ENCODE measurements at regions not wholly inside any gene's neighbourhood (a gene's known extent, or its start where the extent isn't known, plus 50 kb on each side); places are given as distances from the start of the nearest gene placed in this dataset.
"Not testable (repeated sequence)": the region's sequence is repeated elsewhere in the genome, so short reads cannot be mapped to it uniquely, and the experiment has no call there.

GRCh38 chr5:168142402-168142801 lies 149.0 kb upstream of the WWC1 start (continued):
- TF ChIP-seq ZNF232 (CRISPR knock-in tag; IDR thresholded peaks at IDR 0.05; ENCODE audit: borderline replicate concordance): no peak

- H3K27me3 ChIP-seq (ENCODE audit: control insufficient read depth in 1 of 2, insufficient read depth in 2 of 2, low read length in 2 of 2); FAIRE-seq; H3K9ac ChIP-seq (ENCODE audit: insufficient read depth, low read depth, low read length); CTCF ChIA-PET (ENCODE audit: low intra/inter-chr PET ratio, low total read pairs); H3K27ac ChIP-seq (ENCODE audit: extremely low read length, insufficient read depth, low read length); in situ Hi-C loops (cut with HindIII; ENCODE audit: extremely low pct_ligation_motif_present, low pct_unique_long_range_greater_than_20kb); BruUV-seq (replicated peaks); H3K79me2 ChIP-seq (ENCODE audit: insufficient read depth, low read length); intact Hi-C loops (cut with micrococcal nuclease; ENCODE audit: unreplicated experiment); POLR2A ChIA-PET; DNase-seq (ENCODE audit: low spot score); H4K20me1 ChIP-seq (ENCODE audit: insufficient read depth, low read length); ATAC-seq; H3K36me3 ChIP-seq (replicated peaks in 1 of 2; ENCODE audit: control insufficient read depth in 1 of 2, insufficient read depth in 2 of 2, low read length in 2 of 2); H3K9me3 ChIP-seq (ENCODE audit: low read length); H3K4me3 ChIP-seq (replicated peaks in 1 of 3; ENCODE audit: insufficient read depth in 1 of 3, low read depth in 2 of 3, low read length in 3 of 3); H3K4me2 ChIP-seq (ENCODE audit: low read depth, low read length); H3K4me1 ChIP-seq (ENCODE audit: insufficient read depth, low read length); H2AFZ ChIP-seq (ENCODE audit: low read length): not testable (repeated sequence)
- WGBS (ENCODE audit: low lambda C conversion rate): 35% methylated on average over 7 of the region's 7 CpGs
These were observed 147.9 kb upstream of the WWC1 start for GRCh38 chr5:168143521-168143920.

GRCh38 chr5:168147106-168147505 lies 144.3 kb upstream of the WWC1 start:
- Histone ChIP-seq H3K79me2 (ENCODE audit: insufficient read depth, low read length) (no peaks in the 10 kb centered on the region), H3K9ac (ENCODE audit: insufficient read depth, low read depth, low read length) (no peak overlapping the region), H2AFZ (ENCODE audit: low read length) (no peak overlapping the region), H4K20me1 (ENCODE audit: insufficient read depth, low read length) (no peaks in the 10 kb centered on the region), H3K4me1 (ENCODE audit: insufficient read depth, low read length) (no peaks in the 10 kb centered on the region), H3K4me3 (replicated peaks in 1 of 3; ENCODE audit: insufficient read depth in 1 of 3, low read depth in 2 of 3, low read length in 3 of 3) (no peak overlapping the region), H3K9me3 (ENCODE audit: low read length) (no peaks in the 10 kb centered on the region), H3K36me3 (replicated peaks in 1 of 2; ENCODE audit: control insufficient read depth in 1 of 2, insufficient read depth in 2 of 2, low read length in 2 of 2) (no peaks in the 10 kb centered on the region), H3K27ac (ENCODE audit: extremely low read length, insufficient read depth, low read length) (no peak overlapping the region), H3K27me3 (ENCODE audit: control insufficient read depth in 1 of 2, insufficient read depth in 2 of 2, low read length in 2 of 2) (peaks cover 3 to 22% of the 10 kb centered on the region in 2 experiments; a peak in 2 of 5 replicates), H3K4me2 (ENCODE audit: low read depth, low read length) (no peak overlapping the region)
- ATAC-seq: no peak
- WGBS (ENCODE audit: low lambda C conversion rate): 41% methylated on average over 8 of the region's 8 CpGs
- no peak for DNase-seq (ENCODE audit: low spot score)
- BruUV-seq (replicated peaks): no TSS peak
- in situ Hi-C loops (cut with HindIII; ENCODE audit: extremely low pct_ligation_motif_present, low pct_unique_long_range_greater_than_20kb): no loop called here
- FAIRE-seq: no peak
- intact Hi-C loops (cut with micrococcal nuclease; ENCODE audit: unreplicated experiment): no loop called here
- TF ChIP-seq LRRFIP1 (CRISPR knock-in tag; conservative IDR thresholded peaks at IDR 0.05): no peak
- no peak for TF ChIP-seq ZNF746 (CRISPR knock-in tag; IDR thresholded peaks at IDR 0.05)
- no peak for TF ChIP-seq ZNF781 (CRISPR knock-in tag; IDR thresholded peaks at IDR 0.05; ENCODE audit: borderline replicate concordance, not compliant biosample characterization)
- no peak for TF ChIP-seq NFKBIZ (CRISPR knock-in tag; IDR thresholded peaks at IDR 0.05)
- TF ChIP-seq SIX4 (CRISPR knock-in tag; IDR thresholded peaks at IDR 0.05): no peak
- TF ChIP-seq, protein P1, sequence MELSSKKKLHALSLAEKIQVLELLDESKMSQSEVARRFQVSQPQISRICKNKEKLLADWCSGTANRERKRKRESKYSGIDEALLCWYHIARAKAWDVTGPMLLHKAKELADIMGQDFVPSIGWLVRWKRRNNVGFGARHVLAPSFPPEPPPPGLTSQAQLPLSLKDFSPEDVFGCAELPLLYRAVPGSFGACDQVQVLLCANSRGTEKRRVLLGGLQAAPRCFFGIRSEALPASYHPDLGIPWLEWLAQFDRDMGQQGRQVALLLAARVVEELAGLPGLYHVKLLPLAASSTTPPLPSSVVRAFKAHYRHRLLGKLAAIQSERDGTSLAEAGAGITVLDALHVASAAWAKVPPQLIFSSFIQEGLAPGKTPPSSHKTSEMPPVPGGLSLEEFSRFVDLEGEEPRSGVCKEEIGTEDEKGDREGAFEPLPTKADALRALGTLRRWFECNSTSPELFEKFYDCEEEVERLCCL (CRISPR knock-in tag; IDR thresholded peaks at IDR 0.05; ENCODE audit: borderline replicate concordance): no peak
- no peak for TF ChIP-seq ZNF256 (CRISPR knock-in tag; conservative IDR thresholded peaks at IDR 0.05)
- CTCF ChIA-PET (ENCODE audit: low intra/inter-chr PET ratio, low total read pairs): no interaction called here
- POLR2A ChIA-PET: no interaction called here
